ENCODE measurements at regions not wholly inside any gene's neighbourhood (a gene's known extent, or its start where the extent isn't known, plus 50 kb on each side); places are given as distances from the start of the nearest gene placed in this dataset.

GRCh38 chr10:21209495-21209894, 312.4 kb upstream of the NEBL start:
- no peaks in the 10 kb centered on the region for H3K36me3 Mint-ChIP-seq (ENCODE audit: low read depth)
- peaks cover 4% of the 10 kb centered on the region for H3K9me3 Mint-ChIP-seq
- TF ChIP-seq CTCF (IDR thresholded peaks at IDR 0.05): no peak
- H3K4me3 Mint-ChIP-seq: no peak overlapping the region
- ATAC-seq (no peak), DNase-seq (no peak)
- H3K27ac Mint-ChIP-seq: no peak overlapping the region
- intact Hi-C loops (cut with micrococcal nuclease): no loop called here
- peaks cover 4% of the 10 kb centered on the region for H3K27me3 Mint-ChIP-seq
- H3K4me1 Mint-ChIP-seq (ENCODE audit: low read depth): no peaks in the 10 kb centered on the region
- CTCF ChIA-PET: no interaction called here
- POLR2A ChIA-PET: no interaction called here

- no peaks in the 10 kb centered on the region for H3K4me1 Mint-ChIP-seq (ENCODE audit: low read depth)
- no peaks in the 10 kb centered on the region for H3K36me3 Mint-ChIP-seq (ENCODE audit: low read depth)
- peaks cover 6% of the 10 kb centered on the region for H3K27me3 Mint-ChIP-seq
- ATAC-seq (no peak), DNase-seq (no peak)
- intact Hi-C loops (cut with micrococcal nuclease): no loop called here
- no peak overlapping the region for H3K27ac Mint-ChIP-seq
- no peak overlapping the region for H3K4me3 Mint-ChIP-seq
- POLR2A ChIA-PET: no interaction called here
- no peak for TF ChIP-seq CTCF (IDR thresholded peaks at IDR 0.05)
- CTCF ChIA-PET: no interaction called here
- peaks cover 4% of the 10 kb centered on the region for H3K9me3 Mint-ChIP-seq
These were observed 311.7 kb upstream of the NEBL start for GRCh38 chr10:21208666-21209316.

DNA sequence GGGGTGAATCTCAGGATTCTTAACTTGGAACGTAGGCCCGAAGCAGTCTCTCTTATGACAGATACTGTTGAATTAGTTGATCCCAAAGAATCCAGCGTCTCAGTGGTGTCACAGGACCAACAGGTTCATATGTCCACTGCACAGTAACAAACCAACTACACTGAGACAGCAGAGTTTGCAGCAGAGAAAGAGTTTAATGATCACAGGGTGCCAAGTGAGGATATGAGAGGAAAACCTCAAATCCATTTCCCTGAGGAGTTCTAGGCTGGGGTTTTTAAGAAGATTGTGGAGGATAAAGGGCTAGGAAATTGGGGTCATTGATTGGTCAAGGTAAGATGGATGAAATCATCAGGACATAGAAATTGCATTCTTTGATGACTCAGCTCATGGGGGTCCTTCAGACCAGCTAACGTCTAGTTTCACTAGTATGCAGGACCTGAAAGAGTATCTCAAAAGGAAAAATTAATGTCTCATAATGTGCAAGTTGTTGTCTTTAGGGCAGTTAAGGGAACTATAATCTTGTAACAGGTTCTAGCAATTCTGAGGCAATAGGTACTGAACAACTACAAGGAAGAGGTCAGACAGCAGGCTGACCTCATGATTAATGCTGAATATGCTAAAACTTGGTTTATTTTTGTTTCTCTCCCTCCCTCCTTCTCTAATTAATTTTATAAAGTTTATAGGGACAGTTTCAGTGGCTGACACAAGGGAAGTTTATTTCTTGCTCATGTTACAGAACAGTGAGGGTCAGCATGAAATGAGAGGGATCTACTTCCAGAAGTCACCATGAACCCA, 310.9 kb upstream of the NEBL start:
- Mint-ChIP-seq H3K36me3 (ENCODE audit: low read depth) (no peaks in the 10 kb centered on the region), H3K4me3 (no peak overlapping the region), H3K27ac (no peak overlapping the region), H3K4me1 (ENCODE audit: low read depth) (no peaks in the 10 kb centered on the region), H3K9me3 (peaks cover 4% of the 10 kb centered on the region), H3K27me3 (peaks cover 8% of the 10 kb centered on the region)
- intact Hi-C loops (cut with micrococcal nuclease): no loop called here
- ATAC-seq (no peak), DNase-seq (no peak)
- ChIA-PET CTCF (no interaction called here), POLR2A (no interaction called here)
- no peak for TF ChIP-seq CTCF (IDR thresholded peaks at IDR 0.05)

DNA sequence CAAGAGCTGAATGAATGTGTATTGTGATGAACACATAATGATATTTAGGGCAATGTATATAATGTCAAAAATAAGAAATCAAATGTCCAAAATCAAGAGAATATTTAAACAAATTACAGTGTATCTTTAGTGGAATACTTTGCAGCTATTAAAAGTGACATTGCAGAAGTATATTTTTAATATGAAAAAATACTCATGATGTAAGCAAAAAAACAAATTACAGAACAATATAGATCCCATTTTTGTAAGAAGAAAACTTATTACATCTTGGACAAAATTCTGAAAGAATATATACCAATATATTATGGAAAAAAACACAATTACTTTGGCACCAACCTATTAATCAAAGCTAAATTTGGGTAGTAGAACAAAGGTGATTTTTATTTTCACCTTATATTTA, 308.2 kb upstream of the NEBL start:
- intact Hi-C loops (cut with micrococcal nuclease): no loop called here
- no peaks in the 10 kb centered on the region for H3K36me3 Mint-ChIP-seq (ENCODE audit: low read depth)
- no peaks in the 10 kb centered on the region for H3K4me1 Mint-ChIP-seq (ENCODE audit: low read depth)
- CTCF ChIA-PET: interaction anchor here (0.6 to 0.7 kb wide), 2 partner anchors 63 to 235 kb away, joined by 3 read pairs; no protein-coding TSS in a partner anchor
- POLR2A ChIA-PET: no interaction called here
- no peak for ATAC-seq
- peaks cover 4% of the 10 kb centered on the region for H3K9me3 Mint-ChIP-seq
- H3K27ac Mint-ChIP-seq: no peak overlapping the region
- no peak overlapping the region for H3K4me3 Mint-ChIP-seq
- no peak for TF ChIP-seq CTCF (IDR thresholded peaks at IDR 0.05)
- DNase-seq: no peak
- H3K27me3 Mint-ChIP-seq: peaks cover 9% of the 10 kb centered on the region

GRCh38 chr10:21203473-21204107, 306.5 kb upstream of the NEBL start:
- peaks cover 9% of the 10 kb centered on the region for H3K27me3 Mint-ChIP-seq
- ChIA-PET POLR2A (interaction anchor here (0.7 kb wide), 1 partner anchor 430 kb away, joined by 3 read pairs; no protein-coding TSS in a partner anchor), CTCF (interaction anchor here (0.6 kb wide), 1 partner anchor 650 kb away, joined by 3 read pairs; no protein-coding TSS in a partner anchor)
- TF ChIP-seq CTCF (IDR thresholded peaks at IDR 0.05): no peak
- ATAC-seq (no peak), DNase-seq (no peak)
- peaks cover 6% of the 10 kb centered on the region for H3K9me3 Mint-ChIP-seq
- intact Hi-C loops (cut with micrococcal nuclease): no loop called here
- H3K4me1 Mint-ChIP-seq (ENCODE audit: low read depth): no peaks in the 10 kb centered on the region
- H3K36me3 Mint-ChIP-seq (ENCODE audit: low read depth): no peaks in the 10 kb centered on the region
- H3K27ac Mint-ChIP-seq: no peak overlapping the region
- no peak overlapping the region for H3K4me3 Mint-ChIP-seq
